Upper lobe of left lung (tissue), 6 donors: ENCODE measurements at regions not wholly inside any gene's neighbourhood (a gene's known extent, or its start where the extent isn't known, plus 50 kb on each side); places are given as distances from the start of the nearest gene placed in this dataset.

Experiments
- ATAC-seq, 2 donors: fragments of 200-7000 bp; cut with Tn5 transposase; one replicate each; pipeline ENCODE4 v1.9.1; 2022; ENCODE audit warnings: mild to moderate bottlenecking in 2 of 2, moderate library complexity in 2 of 2; ENCODE audit not compliant: low FRiP score in 2 of 2
- DNase-seq, 2 donors: peaks; one replicate each; pipeline ENCODE4 v3.0.0-alpha.2; 2019 to 2020
- H3K27ac ChIP-seq, 4 donors: fragments of 200-600 bp; sonication (generic); one replicate each; pipeline ENCODE4 v1.5.1; 2016 to 2019
- H3K27me3 ChIP-seq, 4 donors: fragments of 200-600 bp; sonication (generic); one replicate each; pipeline ENCODE4 v1.5.1; 2017 to 2019
- H3K36me3 ChIP-seq, 4 donors: fragments of 200-600 bp; sonication (generic); one replicate each; pipeline ENCODE4 v1.5.1; 2016 to 2019
- H3K4me1 ChIP-seq, 4 donors: fragments of 200-600 bp; sonication (generic); one replicate each; pipeline ENCODE4 v1.5.1; 2018 to 2019
- H3K4me3 ChIP-seq, 4 donors: fragments of 200-600 bp; sonication (generic); one replicate each; pipeline ENCODE4 v1.5.1; 2017 to 2019; ENCODE audit warnings: mild to moderate bottlenecking in 2 of 4, moderate library complexity in 1 of 4
- H3K9me3 ChIP-seq, 4 donors: fragments of 200-600 bp; sonication (generic); one replicate each; pipeline ENCODE4 v1.5.1; 2018 to 2019
- EP300 ChIP-seq, 4 donors: sonication (generic); formaldehyde crosslinking; IDR thresholded peaks; one replicate each; pipeline ENCODE4 v1.5.1; 2017; ENCODE audit warnings: antibody characterized with exemption in 4 of 4, control low read depth in 2 of 4
- POLR2A ChIP-seq, 4 donors: fragments of 450-650 bp; IDR thresholded peaks; one replicate each; pipeline ENCODE4 v1.5.1; 2016 to 2017; ENCODE audit warnings: antibody characterized with exemption in 4 of 4, mild to moderate bottlenecking in 2 of 4
- POLR2AphosphoS5 ChIP-seq, 2 donors: sonication (generic); formaldehyde crosslinking; IDR thresholded peaks; one replicate each; pipeline ENCODE4 v1.5.1; 2017; ENCODE audit warnings: antibody characterized with exemption in 2 of 2
- WGBS, 2 donors: methylation state at CpG; one replicate each; pipeline ENCODE4 v1.1.5; 2017 to 2018; 5-methylcytosine and 5-hydroxymethylcytosine counted together
- TF ChIP-seq, protein P1 (sequence below), 6 experiments: fragments of 450-650 bp in 4 of 6; fragments of 200-600 bp in 2 of 6; sonication (generic) in 2 of 6; IDR thresholded peaks; one replicate each; pipeline ENCODE4 v1.5.1; 2016 to 2019; ENCODE audit warnings: antibody characterized with exemption in 6 of 6
- donor health status: DM: no; HTN: no; CAD: no; lungs with moderate emphysema.
- donor health status: DM: no; HTN: yes; CAD: no; lungs with severe emphysema.

- no peak for ATAC-seq
- Histone ChIP-seq H3K4me3 (no peak overlapping the region), H3K9me3 (no peaks in the 10 kb centered on the region), H3K27me3 (no peaks in the 10 kb centered on the region), H3K36me3 (no peaks in the 10 kb centered on the region), H3K27ac (no peak overlapping the region), H3K4me1 (no peaks in the 10 kb centered on the region)
- DNase-seq = no peak
- TF ChIP-seq POLR2A (IDR thresholded peaks at IDR 0.05) (no peak), POLR2AphosphoS5 (IDR thresholded peaks at IDR 0.05) (no peak), EP300 (IDR thresholded peaks at IDR 0.05) (no peak)
- TF ChIP-seq, protein P1, sequence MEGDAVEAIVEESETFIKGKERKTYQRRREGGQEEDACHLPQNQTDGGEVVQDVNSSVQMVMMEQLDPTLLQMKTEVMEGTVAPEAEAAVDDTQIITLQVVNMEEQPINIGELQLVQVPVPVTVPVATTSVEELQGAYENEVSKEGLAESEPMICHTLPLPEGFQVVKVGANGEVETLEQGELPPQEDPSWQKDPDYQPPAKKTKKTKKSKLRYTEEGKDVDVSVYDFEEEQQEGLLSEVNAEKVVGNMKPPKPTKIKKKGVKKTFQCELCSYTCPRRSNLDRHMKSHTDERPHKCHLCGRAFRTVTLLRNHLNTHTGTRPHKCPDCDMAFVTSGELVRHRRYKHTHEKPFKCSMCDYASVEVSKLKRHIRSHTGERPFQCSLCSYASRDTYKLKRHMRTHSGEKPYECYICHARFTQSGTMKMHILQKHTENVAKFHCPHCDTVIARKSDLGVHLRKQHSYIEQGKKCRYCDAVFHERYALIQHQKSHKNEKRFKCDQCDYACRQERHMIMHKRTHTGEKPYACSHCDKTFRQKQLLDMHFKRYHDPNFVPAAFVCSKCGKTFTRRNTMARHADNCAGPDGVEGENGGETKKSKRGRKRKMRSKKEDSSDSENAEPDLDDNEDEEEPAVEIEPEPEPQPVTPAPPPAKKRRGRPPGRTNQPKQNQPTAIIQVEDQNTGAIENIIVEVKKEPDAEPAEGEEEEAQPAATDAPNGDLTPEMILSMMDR (IDR thresholded peaks at IDR 0.05) = no peak
- WGBS, 2 donors = 78 to 91% methylated on average over 3 of the region's 3 CpGs
These were observed 289.7 kb upstream of the FSHR start for GRCh38 chr2:49444005-49444404.

GRCh38 chr2:49426996-49427395 lies 272.7 kb upstream of the FSHR start:
- DNase-seq = no peak
- no peak for TF ChIP-seq POLR2AphosphoS5 (IDR thresholded peaks at IDR 0.05)
- TF ChIP-seq, protein P1 (IDR thresholded peaks at IDR 0.05) = no peak
- no peak for TF ChIP-seq EP300 (IDR thresholded peaks at IDR 0.05)
- TF ChIP-seq POLR2A (IDR thresholded peaks at IDR 0.05) = no peak

GRCh38 chr2:49416252-49416651 lies 261.9 kb upstream of the FSHR start:
- TF ChIP-seq, protein P1 (IDR thresholded peaks at IDR 0.05) = no peak
- TF ChIP-seq POLR2AphosphoS5 (IDR thresholded peaks at IDR 0.05) (no peak), EP300 (IDR thresholded peaks at IDR 0.05) (no peak), POLR2A (IDR thresholded peaks at IDR 0.05) (no peak)
- Histone ChIP-seq H3K4me3 (no peak overlapping the region), H3K4me1 (no peaks in the 10 kb centered on the region), H3K27ac (no peak overlapping the region), H3K36me3 (no peaks in the 10 kb centered on the region), H3K9me3 (no peaks in the 10 kb centered on the region), H3K27me3 (no peaks in the 10 kb centered on the region)
- DNase-seq (no peak), ATAC-seq (no peak)

More at GRCh38 chr2:49426996-49427395, 272.7 kb upstream of the FSHR start:
- ATAC-seq = no peak
- no peaks in the 10 kb centered on the region for H3K27me3 ChIP-seq
- H3K36me3 ChIP-seq = no peaks in the 10 kb centered on the region
- H3K9me3 ChIP-seq = no peaks in the 10 kb centered on the region
- H3K27ac ChIP-seq = no peak overlapping the region
- 71 to 78% methylated on average over 4 of the region's 4 CpGs for WGBS, 2 donors
- H3K4me1 ChIP-seq = no peaks in the 10 kb centered on the region
- H3K4me3 ChIP-seq = no peak overlapping the region

DNA sequence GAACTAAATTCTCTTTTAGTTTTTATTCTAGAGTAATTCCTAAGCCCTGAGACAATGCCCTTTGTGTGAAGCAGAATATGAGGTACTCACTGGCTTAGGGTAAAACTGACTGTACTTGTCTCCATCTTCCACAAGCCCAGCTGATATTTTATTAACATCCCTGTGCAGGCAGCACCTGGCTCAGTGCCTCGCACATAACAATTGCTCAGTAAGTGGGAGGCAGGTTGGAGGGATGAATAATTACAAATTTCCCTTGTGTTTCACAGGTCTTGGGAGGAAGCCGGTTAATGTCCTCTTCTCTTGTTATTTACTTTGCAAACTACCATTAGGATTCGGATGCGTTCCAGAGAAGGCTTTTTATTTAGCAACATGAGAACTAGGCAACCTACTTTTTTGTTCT lies 249.8 kb upstream of the FSHR start:
- 49 to 54% methylated on average over 4 of the region's 4 CpGs for WGBS, 2 donors
- DNase-seq (no peak), ATAC-seq (no peak)
- no peaks in the 10 kb centered on the region for H3K27me3 ChIP-seq
- no peak overlapping the region for H3K4me3 ChIP-seq
- H3K4me1 ChIP-seq = no peaks in the 10 kb centered on the region
- no peaks in the 10 kb centered on the region for H3K36me3 ChIP-seq
- no peaks in the 10 kb centered on the region for H3K9me3 ChIP-seq
- no peak for TF ChIP-seq POLR2A (IDR thresholded peaks at IDR 0.05)
- no peak for TF ChIP-seq POLR2AphosphoS5 (IDR thresholded peaks at IDR 0.05)
- TF ChIP-seq, protein P1 (IDR thresholded peaks at IDR 0.05) = no peak
- TF ChIP-seq EP300 (IDR thresholded peaks at IDR 0.05) = no peak
- H3K27ac ChIP-seq = no peak overlapping the region

- H3K9me3 ChIP-seq = no peaks in the 10 kb centered on the region
- no peak for ATAC-seq
- H3K27ac ChIP-seq = no peak overlapping the region
- TF ChIP-seq POLR2A (IDR thresholded peaks at IDR 0.05) = no peak
- TF ChIP-seq POLR2AphosphoS5 (IDR thresholded peaks at IDR 0.05) = no peak
- TF ChIP-seq, protein P1 (IDR thresholded peaks at IDR 0.05) = no peak
- TF ChIP-seq EP300 (IDR thresholded peaks at IDR 0.05) = no peak
- H3K4me1 ChIP-seq = no peaks in the 10 kb centered on the region
- no peak for DNase-seq
- 72 to 96% methylated on average over 2 of the region's 2 CpGs for WGBS, 2 donors
- H3K27me3 ChIP-seq = no peaks in the 10 kb centered on the region
- no peaks in the 10 kb centered on the region for H3K36me3 ChIP-seq
- H3K4me3 ChIP-seq = no peak overlapping the region
These were observed 249.3 kb upstream of the FSHR start for GRCh38 chr2:49403637-49404036.
